Cerebellar cortex (tissue), 1 donor: ENCODE measurements at regions not wholly inside any gene's neighbourhood (a gene's known extent, or its start where the extent isn't known, plus 50 kb on each side); places are given as distances from the start of the nearest gene placed in this dataset.

Experiments used
- DNase-seq: peaks from one replicate; pipeline ENCODE4 v3.0.0-alpha.2; 2015; ENCODE audit warnings: low spot score

- DNase-seq: no peak
These were observed 55.1 kb upstream of the PAGE4 start for GRCh38 chrX:49773993-49774392.

GRCh38 chrX:49767236-49767635 is 61.9 kb upstream of the PAGE4 start:
- no peak for DNase-seq

GRCh38 chrX:49762175-49762720 is 66.5 kb upstream of the PAGE1 start:
- DNase-seq: no peak

- no peak for DNase-seq
These were observed 65.7 kb upstream of the PAGE1 start for GRCh38 chrX:49761481-49761880.

GRCh38 chrX:49760290-49760890 is 64.6 kb upstream of the PAGE1 start:
- no peak for DNase-seq

- no peak for DNase-seq
These were observed 60.9 kb upstream of the PAGE1 start for GRCh38 chrX:49756692-49757091.

- peak; percentile 75 for DNase-seq
These were observed 58.6 kb upstream of the PAGE1 start for GRCh38 chrX:49754233-49754857.

- peak; percentile 88 for DNase-seq
These were observed 57.9 kb upstream of the PAGE1 start for GRCh38 chrX:49753691-49754090.

- peak; percentile 45 for DNase-seq
These were observed 52.6 kb upstream of the PAGE1 start for GRCh38 chrX:49748211-49748956.

- DNase-seq: no peak
These were observed 50.5 kb upstream of the PAGE1 start for GRCh38 chrX:49746306-49746705.
